IMR-90 (cell line): ENCODE measurements at regions not wholly inside any gene's neighbourhood (a gene's known extent, or its start where the extent isn't known, plus 50 kb on each side); places are given as distances from the start of the nearest gene placed in this dataset.

ENCODE experiments used
- ATAC-seq: fragments of 200-7000 bp; cut with Tn5 transposase; 2 replicates; pipeline ENCODE4 v1.9.1; 2020; ENCODE audit warnings: low read depth, mild to moderate bottlenecking, moderate library complexity
- BruUV-seq: library from RNA; stranded (reverse); fragments of 400-500 nt; replicated peaks from 2 replicates; lab custom pipeline; 2021; lab: Mats Ljungman, UMichigan
- CTCF ChIA-PET: fragments of 300-600 bp; formaldehyde crosslinking; extraction: SDS; loops from one replicate; lab custom pipeline; 2021; ENCODE audit warnings: antibody characterized with exemption; lab: Yijun Ruan, JAX
- POLR2A ChIA-PET: fragments of 300-600 bp; sonication (Branson Sonifier 250); formaldehyde crosslinking; loops from one replicate; lab custom pipeline; 2022; ENCODE audit warnings: antibody characterized with exemption; ENCODE audit not compliant: unreplicated experiment; lab: Charles Lee
- DNase-seq: peaks from one replicate; pipeline ENCODE4 v3.0.0; 2013
- H2AFZ ChIP-seq: replicated peaks from 2 replicates; pipeline ENCODE3; 2013; ENCODE audit warnings: low read length, mild to moderate bottlenecking; ENCODE audit not compliant: poor library complexity
- H2AK5ac ChIP-seq: 2 replicates; pipeline ENCODE4 v1.6.1; 2013; ENCODE audit warnings: low read depth, low read length, inconsistent platforms
- H2AK9ac ChIP-seq: replicated peaks from 2 replicates; pipeline ENCODE3; 2013; ENCODE audit warnings: mild to moderate bottlenecking, low read depth, low read length, moderate library complexity; ENCODE audit not compliant: poor library complexity
- H2BK120ac ChIP-seq: 2 replicates; pipeline ENCODE4 v1.6.1; 2013; ENCODE audit warnings: low read depth, low read length, inconsistent platforms
- H2BK15ac ChIP-seq: 3 replicates; pipeline ENCODE4 v1.6.1; 2013; ENCODE audit warnings: low read depth, low read length, inconsistent platforms
- H2BK20ac ChIP-seq: 2 replicates; pipeline ENCODE4 v1.6.1; 2013; ENCODE audit warnings: low read depth, mild to moderate bottlenecking, inconsistent platforms, low read length, moderate library complexity
- H2BK5ac ChIP-seq: 2 replicates; pipeline ENCODE4 v1.6.1; 2013; ENCODE audit warnings: mild to moderate bottlenecking, low read depth, low read length, inconsistent platforms; ENCODE audit not compliant: poor library complexity, severe bottlenecking
- H3K14ac ChIP-seq: replicated peaks from 2 replicates; pipeline ENCODE4 v1.6.1; 2013; ENCODE audit warnings: low read depth, low read length, inconsistent platforms
- H3K18ac ChIP-seq: 2 replicates; pipeline ENCODE4 v1.6.1; 2013; ENCODE audit warnings: low read depth, low read length, control low read depth
- H3K23ac ChIP-seq: 2 replicates; pipeline ENCODE4 v1.6.1; 2013; ENCODE audit warnings: low read depth, low read length, inconsistent platforms
- H3K27ac ChIP-seq: 2 replicates; pipeline ENCODE4 v1.5.1; 2013; ENCODE audit warnings: mild to moderate bottlenecking, control low read depth, low read length; ENCODE audit not compliant: insufficient read depth
- H3K27me3 ChIP-seq: 2 replicates; pipeline ENCODE4 v1.6.1; 2013; ENCODE audit warnings: low read length; ENCODE audit not compliant: control insufficient read depth, insufficient read depth
- H3K36me3 ChIP-seq: 2 replicates; pipeline ENCODE4 v1.6.1; 2013; ENCODE audit warnings: low read length, mixed read lengths; ENCODE audit not compliant: control insufficient read depth, insufficient read depth
- H3K4ac ChIP-seq: 2 replicates; pipeline ENCODE4 v1.6.1; 2013; ENCODE audit warnings: low read depth, low read length, inconsistent platforms
- H3K4me1 ChIP-seq: 2 replicates; pipeline ENCODE4 v1.6.1; 2013; ENCODE audit warnings: low read length, mixed read lengths; ENCODE audit not compliant: control insufficient read depth, insufficient read depth
- H3K4me2 ChIP-seq: 2 replicates; pipeline ENCODE4 v1.6.1; 2013; ENCODE audit warnings: low read depth, mild to moderate bottlenecking, control low read depth, low read length, moderate library complexity
- H3K4me3 ChIP-seq: 2 replicates; pipeline ENCODE4 v1.5.1; 2013; ENCODE audit warnings: low read depth, mild to moderate bottlenecking, control low read depth, low read length, moderate library complexity; ENCODE audit not compliant: insufficient read depth
- H3K56ac ChIP-seq: 2 replicates; pipeline ENCODE4 v1.6.1; 2013; ENCODE audit warnings: low read length, inconsistent platforms; ENCODE audit not compliant: insufficient read depth; ENCODE audit errors: extremely low read depth
- H3K79me1 ChIP-seq, 2 experiments: 2 replicates each; pipeline ENCODE4 v1.6.1; 2013; ENCODE audit warnings: low read length in 2 of 2, inconsistent platforms in 1 of 2, low read depth in 1 of 2
- H3K9ac ChIP-seq: 2 replicates; pipeline ENCODE4 v1.6.1; 2013; ENCODE audit warnings: low read depth, low read length, control low read depth
- H3K9me1 ChIP-seq: 2 replicates; pipeline ENCODE4 v1.6.1; 2013; ENCODE audit warnings: low read length, inconsistent platforms; ENCODE audit not compliant: insufficient read depth
- H3K9me3 ChIP-seq: 2 replicates; pipeline ENCODE4 v1.6.1; 2013; ENCODE audit warnings: low read length; ENCODE audit not compliant: control insufficient read depth, insufficient read depth
- H4K20me1 ChIP-seq: 2 replicates; pipeline ENCODE4 v1.6.1; 2013; ENCODE audit warnings: low read length, inconsistent platforms; ENCODE audit not compliant: insufficient read depth
- H4K5ac ChIP-seq: 2 replicates; pipeline ENCODE4 v1.6.1; 2013; ENCODE audit warnings: mild to moderate bottlenecking, low read depth, low read length, control low read depth
- H4K8ac ChIP-seq, 2 experiments: 2 replicates each; pipeline ENCODE4 v1.6.1; 2013; ENCODE audit warnings: low read depth in 2 of 2, low read length in 2 of 2, control low read depth in 1 of 2, inconsistent platforms in 1 of 2
- H4K91ac ChIP-seq: 2 replicates; pipeline ENCODE4 v1.6.1; 2013; ENCODE audit warnings: low read depth, low read length, inconsistent platforms; ENCODE audit not compliant: insufficient read depth
- BHLHE40 ChIP-seq: fragments of 150-350 bp; IDR thresholded peaks from 2 replicates; pipeline ENCODE4 v1.6.1; 2016; ENCODE audit warnings: mild to moderate bottlenecking, low read depth, low read length
- CEBPB ChIP-seq: IDR thresholded peaks from 2 replicates; pipeline ENCODE4 v1.6.1; 2012; ENCODE audit warnings: low read depth, low read length, improper control_type of control experiment
- CHD1 ChIP-seq: IDR thresholded peaks from 2 replicates; pipeline ENCODE4 v1.6.1; 2012; ENCODE audit warnings: low read depth, low read length, improper control_type of control experiment
- CTCF ChIP-seq: conservative IDR thresholded peaks from 2 replicates; pipeline ENCODE4 v1.5.1; 2012; ENCODE audit warnings: mild to moderate bottlenecking, low read depth, low read length, improper control_type of control experiment
- ELK1 ChIP-seq: fragments of 150-350 bp; IDR thresholded peaks from 2 replicates; pipeline ENCODE4 v1.6.1; 2016; ENCODE audit warnings: low read depth, mild to moderate bottlenecking, low read length, moderate library complexity, borderline replicate concordance
- FOS ChIP-seq: fragments of 150-350 bp; IDR thresholded peaks from 2 replicates; pipeline ENCODE4 v1.6.1; 2016; ENCODE audit warnings: low read depth, low read length
- MAFK ChIP-seq: IDR thresholded peaks from 2 replicates; pipeline ENCODE4 v1.6.1; 2012; ENCODE audit warnings: low read depth, low read length, improper control_type of control experiment
- MAZ ChIP-seq: IDR thresholded peaks from 2 replicates; pipeline ENCODE4 v1.6.1; 2012; ENCODE audit warnings: low read depth, mild to moderate bottlenecking, low read length, improper control_type of control experiment, moderate library complexity, borderline replicate concordance
- MXI1 ChIP-seq: IDR thresholded peaks from 2 replicates; pipeline ENCODE4 v1.6.1; 2012; ENCODE audit warnings: low read depth, mild to moderate bottlenecking, low read length, moderate library complexity, borderline replicate concordance
- NFE2L2 ChIP-seq: fragments of 150-350 bp; IDR thresholded peaks from 2 replicates; pipeline ENCODE4 v1.6.1; 2016; ENCODE audit warnings: low read depth, mild to moderate bottlenecking, low read length
- POLR2A ChIP-seq: IDR thresholded peaks from 2 replicates; pipeline ENCODE4 v1.6.1; 2012; ENCODE audit warnings: mild to moderate bottlenecking, low read depth, low read length
- RAD21 ChIP-seq: IDR thresholded peaks from 2 replicates; pipeline ENCODE4 v1.6.1; 2012; ENCODE audit warnings: low read length, improper control_type of control experiment
- RCOR1 ChIP-seq: IDR thresholded peaks from 2 replicates; pipeline ENCODE4 v1.6.1; 2012; ENCODE audit warnings: mild to moderate bottlenecking, low read length, improper control_type of control experiment; ENCODE audit not compliant: insufficient replicate concordance
- RFX5 ChIP-seq: IDR thresholded peaks from 2 replicates; pipeline ENCODE4 v1.8.0; 2012; ENCODE audit warnings: low read depth, mild to moderate bottlenecking, low read length, moderate library complexity
- SMC3 ChIP-seq: fragments of 150-350 bp; IDR thresholded peaks from 2 replicates; pipeline ENCODE4 v1.6.1; 2016; ENCODE audit warnings: low read depth, mild to moderate bottlenecking, antibody characterized with exemption, low read length, moderate library complexity
- USF2 ChIP-seq: fragments of 150-350 bp; IDR thresholded peaks from 2 replicates; pipeline ENCODE4 v1.6.1; 2017; ENCODE audit warnings: mild to moderate bottlenecking, antibody characterized with exemption, low read length, low read depth
- WGBS, 2 experiments: methylation state at CpG; one replicate each; pipeline versions ENCODE4 v1.1.5 to v1.1.7; 2013; ENCODE audit warnings: missing lambda C conversion rate in 2 of 2; ENCODE audit not compliant: insufficient read length in 1 of 2; ENCODE audit errors: extremely low coverage in 2 of 2; 5-methylcytosine and 5-hydroxymethylcytosine counted together
- dilution Hi-C: fragments of 300-500 bp; cut with HindIII; formaldehyde crosslinking; loops from one replicate; pipeline ENCODE4 v1.14.3; 2018; ENCODE audit warnings: low sequenced_read_pairs; ENCODE audit not compliant: unreplicated experiment
- in situ Hi-C: fragments of 300-500 bp; cut with MboI; formaldehyde crosslinking; loops from 3 replicates; pipeline ENCODE4 v1.14.3; 2019; ENCODE audit warnings: low sequenced_read_pairs, inconsistent platforms, mixed read lengths
- intact Hi-C: fragments of 100-400 bp; cut with micrococcal nuclease; formaldehyde crosslinking; loops from 2 replicates; pipeline ENCODE4 v1.10.0; 2022

DNA sequence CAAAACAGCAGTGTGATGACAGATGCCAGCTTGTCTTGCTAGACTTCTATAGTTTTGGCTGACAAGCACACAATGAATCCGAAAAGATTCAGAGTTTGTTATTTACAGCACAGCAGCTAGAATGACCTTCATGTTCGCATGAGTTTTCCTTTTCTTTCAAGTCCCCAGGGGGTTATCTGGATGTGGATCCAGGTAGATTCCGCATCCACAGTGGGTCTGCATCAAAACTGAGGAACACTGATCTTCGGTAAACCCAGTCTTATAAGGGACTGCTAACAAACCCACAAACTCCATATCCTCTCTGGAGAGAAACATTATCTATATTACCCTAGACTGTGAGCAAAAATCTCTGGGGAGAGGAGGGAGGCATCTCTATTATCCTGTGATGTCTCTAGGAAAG is 69.0 kb upstream of the DEPDC1 start:
- H3K27ac ChIP-seq: no peak overlapping the region
- DNase-seq (no peak), ATAC-seq (no peak)
- 33% methylated on average over 2 of the region's 4 CpGs; no CpG with 5 or more reads in 1 of the 2 experiments for WGBS, 2 experiments
- no peak overlapping the region for H2BK120ac ChIP-seq
- H2AK5ac ChIP-seq: no peak overlapping the region
- TF ChIP-seq CHD1 (no peak), USF2 (no peak), CEBPB (no peak), RCOR1 (no peak), NFE2L2 (no peak), CTCF (no peak), MAFK (no peak), RAD21 (no peak), MAZ (no peak), ELK1 (no peak), FOS (no peak), POLR2A (no peak), RFX5 (no peak), BHLHE40 (no peak), SMC3 (no peak), MXI1 (no peak)
- 0 out of 2 replicates have a peak, but pooled peaks cover 2% of the 10 kb centered on the region for H3K27me3 ChIP-seq
- intact Hi-C loops (no loop called here), in situ Hi-C loops (no loop called here), dilution Hi-C loops (no loop called here)
- ChIA-PET POLR2A (no interaction called here), CTCF (no interaction called here)
- H2BK5ac ChIP-seq: no peak overlapping the region
- no TSS peak for BruUV-seq
- no peak overlapping the region for H3K4ac ChIP-seq
- H3K4me3 ChIP-seq: no peak overlapping the region
- H3K4me2 ChIP-seq: no peak overlapping the region
- no peaks in the 10 kb centered on the region for H3K79me1 ChIP-seq
- H2BK15ac ChIP-seq: no peak overlapping the region
- no peak overlapping the region for H3K14ac ChIP-seq
- H4K5ac ChIP-seq: no peak overlapping the region
- no peak overlapping the region for H3K23ac ChIP-seq
- no peaks in the 10 kb centered on the region for H4K20me1 ChIP-seq
- no peak overlapping the region for H3K18ac ChIP-seq
- no peak overlapping the region for H4K8ac ChIP-seq
- H3K56ac ChIP-seq: no peak overlapping the region
- no peaks in the 10 kb centered on the region for H3K9me1 ChIP-seq
- no peaks in the 10 kb centered on the region for H3K36me3 ChIP-seq
- H2AK9ac ChIP-seq: no peak overlapping the region
- no peaks in the 10 kb centered on the region for H3K4me1 ChIP-seq
- no peak overlapping the region for H3K9ac ChIP-seq
- no peaks in the 10 kb centered on the region for H3K9me3 ChIP-seq
- no peak overlapping the region for H2BK20ac ChIP-seq
- H2AFZ ChIP-seq: no peak overlapping the region
- H4K91ac ChIP-seq: no peak overlapping the region
